GM23248 (cell line): ENCODE measurements at regions not wholly inside any gene's neighbourhood (a gene's known extent, or its start where the extent isn't known, plus 50 kb on each side); places are given as distances from the start of the nearest gene placed in this dataset.

Source experiments
- EZH2 ChIP-seq: fragments of 200-600 bp; sonication (generic); IDR thresholded peaks from 2 replicates; pipeline ENCODE4 v1.6.1; 2018; ENCODE audit warnings: antibody characterized with exemption, mild to moderate bottlenecking; ENCODE audit not compliant: insufficient read depth, poor library complexity, severe bottlenecking
- EZH2phosphoT487 ChIP-seq: fragments of 200-600 bp; sonication (generic); IDR thresholded peaks from 2 replicates; pipeline ENCODE4 v1.6.1; 2018; ENCODE audit warnings: antibody characterized with exemption, moderate library complexity, mild to moderate bottlenecking, low read depth; ENCODE audit not compliant: insufficient read depth

GRCh38 chr5:115460472-115460871 lies 84.1 kb downstream of the FEM1C start:
- TF ChIP-seq EZH2phosphoT487 (no peak), EZH2 (no peak)
